Fibroblast of skin of back (primary cell): ENCODE measurements at regions not wholly inside any gene's neighbourhood (a gene's known extent, or its start where the extent isn't known, plus 50 kb on each side); places are given as distances from the start of the nearest gene placed in this dataset.

Experiments used
- DNase-seq: peaks from one replicate; pipeline ENCODE4 v3.0.0-alpha.2; 2013

DNA sequence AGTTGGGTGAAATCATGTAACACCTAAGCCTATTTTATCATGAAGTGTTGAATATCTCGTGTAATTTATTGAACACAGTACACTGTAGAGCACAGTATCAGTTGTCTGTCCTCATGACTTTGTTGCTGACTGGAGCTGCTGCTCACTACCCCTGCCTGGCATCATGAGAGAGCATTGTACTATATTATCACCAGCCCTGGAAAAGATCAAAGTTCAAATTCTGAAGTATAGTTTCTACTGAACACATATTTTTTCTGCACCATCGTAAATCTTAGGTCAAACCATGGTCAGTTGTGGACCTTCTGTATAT, 169.3 kb upstream of the RAI14 start:
- DNase-seq, result no peak

DNA sequence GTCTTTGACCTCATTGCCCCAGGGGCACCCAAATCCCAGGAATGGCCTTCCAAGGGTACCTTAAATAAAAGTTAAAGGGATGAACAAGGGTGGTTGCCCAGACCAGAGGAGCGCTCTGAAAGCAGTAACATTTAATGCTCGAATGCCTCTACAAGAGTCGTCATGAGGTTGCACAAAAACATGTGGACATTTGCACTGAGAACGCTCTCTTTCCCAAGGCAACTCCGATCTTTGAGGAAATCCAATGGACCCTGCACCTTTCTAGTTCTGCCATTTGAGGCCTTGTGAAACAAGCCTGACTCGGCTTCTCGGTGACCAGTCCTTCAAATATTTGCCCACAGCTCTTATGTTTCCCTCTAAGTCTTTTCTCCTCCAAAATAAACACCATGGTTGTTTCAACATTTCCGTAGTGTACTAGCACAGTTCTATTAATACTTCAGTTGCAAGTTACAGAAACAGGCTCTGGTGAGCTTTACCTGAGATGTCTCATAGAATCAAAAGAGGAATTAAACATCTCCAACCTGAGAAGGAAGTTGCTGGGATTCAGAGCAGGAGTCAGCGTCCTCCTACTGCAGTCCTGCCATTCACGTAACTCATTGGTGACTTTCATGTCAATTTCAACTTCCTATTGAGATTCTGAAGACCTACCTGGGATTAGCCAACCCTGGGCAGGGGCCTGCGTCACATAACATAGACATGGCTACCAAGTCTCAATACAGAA, 168.8 kb upstream of the RAI14 start:
- peak; percentile 93 for DNase-seq

DNA sequence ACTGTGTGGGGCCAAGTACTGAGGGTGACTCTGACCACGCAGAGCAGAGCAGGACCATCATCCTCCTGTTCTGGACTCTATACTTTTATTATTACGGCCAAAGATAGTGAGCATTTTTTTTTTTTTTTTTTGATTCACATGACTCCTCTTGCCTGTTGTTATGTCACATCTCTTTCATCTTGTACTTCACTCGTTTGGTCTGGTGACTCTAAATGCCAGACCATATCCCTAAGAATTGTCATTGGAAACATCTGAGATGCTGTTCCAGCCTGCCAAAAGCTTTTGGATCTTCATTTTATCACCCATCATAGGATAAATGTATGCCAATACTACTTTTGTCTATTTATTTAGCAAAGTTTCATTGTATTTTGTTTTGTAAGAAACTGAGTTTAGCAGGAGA, 168.2 kb upstream of the RAI14 start:
- no peak for DNase-seq

DNA sequence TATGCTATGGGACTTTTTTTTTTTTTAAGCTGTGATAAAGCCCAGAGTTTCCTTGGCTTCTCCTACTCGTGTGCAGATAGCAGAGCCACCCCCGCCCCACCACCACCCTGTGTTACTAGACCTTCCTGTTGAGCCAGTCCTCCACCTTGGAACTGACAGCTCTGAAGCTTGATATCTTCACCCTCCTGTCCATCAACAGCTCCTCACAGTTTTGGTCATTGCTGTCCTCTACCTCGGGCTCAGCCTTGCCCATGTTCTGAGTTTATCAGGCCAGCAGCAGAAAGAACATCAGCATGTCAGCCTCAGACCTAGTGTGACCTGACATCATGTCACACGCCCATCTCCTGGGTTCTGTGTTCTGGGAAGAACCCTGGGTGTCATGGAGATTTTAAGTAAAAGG, 167.1 kb upstream of the RAI14 start:
- DNase-seq, result no peak

DNA sequence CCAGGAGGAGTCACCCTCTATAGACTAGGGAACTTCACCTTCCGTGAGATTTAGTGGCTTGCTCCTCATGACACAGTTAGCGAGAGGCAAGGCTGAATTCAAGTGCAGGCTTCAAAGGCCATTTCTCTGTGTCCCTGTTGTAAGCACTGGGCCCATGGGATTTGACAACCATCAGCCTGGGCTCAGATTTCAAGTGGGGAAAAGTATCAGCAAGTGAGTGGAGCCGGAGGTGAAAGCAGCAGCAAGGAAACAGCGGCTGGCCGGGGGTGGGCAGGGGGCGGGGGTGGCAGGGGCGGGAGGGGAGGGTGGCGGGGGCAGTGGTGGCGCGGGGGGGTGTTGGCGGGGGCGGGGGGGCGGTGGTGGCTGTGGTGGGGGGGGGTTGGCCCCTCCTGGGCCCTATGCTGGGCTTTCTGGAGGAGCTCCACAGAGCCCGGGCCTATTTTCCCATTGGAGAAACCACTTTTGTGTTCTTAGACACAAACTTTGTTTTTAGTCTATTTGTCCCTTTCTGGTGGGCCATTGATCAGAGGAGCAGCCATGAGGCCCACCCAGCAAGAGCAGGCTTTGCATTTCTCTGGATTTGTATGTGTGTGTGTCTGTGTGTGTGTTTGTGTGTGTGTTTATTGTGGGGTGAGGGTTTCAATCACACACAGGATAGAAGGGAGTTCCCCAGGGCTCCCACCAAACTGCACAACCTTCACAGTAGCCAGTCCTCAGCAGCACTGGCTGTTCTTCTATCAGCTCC, 165.4 kb upstream of the RAI14 start:
- DNase-seq, result peak; percentile 64

DNA sequence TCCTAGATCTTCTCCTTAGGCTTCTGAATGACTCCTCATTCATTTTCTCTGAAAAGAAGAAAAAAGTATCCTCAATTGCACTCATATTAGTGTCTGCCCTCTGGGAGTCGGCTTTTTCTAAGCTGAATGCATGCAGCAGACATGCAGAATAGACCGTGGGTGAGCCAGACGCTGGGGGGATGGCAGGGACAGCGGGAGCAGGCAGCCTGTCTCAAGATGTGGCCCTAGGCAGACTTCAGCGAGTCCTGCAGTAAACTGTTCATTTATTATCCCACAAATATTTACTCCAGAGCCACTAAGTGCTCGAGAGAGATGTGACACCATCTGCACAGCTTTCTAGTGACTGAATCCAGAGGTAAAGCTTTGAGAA, 164.9 kb upstream of the RAI14 start:
- peak; percentile 54 for DNase-seq

DNA sequence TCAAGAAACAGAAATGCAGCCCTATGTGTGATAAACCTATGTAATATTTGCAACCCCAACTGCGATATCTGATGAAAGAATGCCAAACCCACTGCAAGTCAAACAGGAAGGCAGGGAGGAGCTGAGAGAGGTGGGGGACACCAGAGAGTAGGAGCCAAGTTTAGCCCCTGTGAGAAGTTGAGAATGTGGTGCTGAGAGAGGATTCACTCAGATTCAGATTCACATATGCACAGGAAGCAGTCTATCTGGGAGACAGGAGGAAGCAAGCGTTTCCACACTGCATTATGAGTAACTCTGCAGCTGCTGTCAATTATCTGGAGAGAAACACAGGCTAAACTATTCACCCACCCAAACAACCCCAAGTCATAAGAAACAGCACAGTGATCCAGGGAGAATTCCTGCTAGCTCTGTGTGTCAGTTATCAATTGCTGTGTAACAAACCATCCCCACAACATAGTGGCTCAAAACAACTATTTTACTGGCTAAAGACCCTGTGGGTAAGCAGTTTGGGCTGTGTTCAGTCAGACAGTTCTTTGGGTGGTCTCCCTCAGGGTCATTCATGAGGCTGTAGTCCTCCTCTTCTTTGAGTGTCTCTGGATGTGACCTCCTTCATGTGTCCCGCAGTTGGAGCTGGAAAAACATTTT, 161.9 kb upstream of the RAI14 start:
- peak; percentile 76 for DNase-seq

DNA sequence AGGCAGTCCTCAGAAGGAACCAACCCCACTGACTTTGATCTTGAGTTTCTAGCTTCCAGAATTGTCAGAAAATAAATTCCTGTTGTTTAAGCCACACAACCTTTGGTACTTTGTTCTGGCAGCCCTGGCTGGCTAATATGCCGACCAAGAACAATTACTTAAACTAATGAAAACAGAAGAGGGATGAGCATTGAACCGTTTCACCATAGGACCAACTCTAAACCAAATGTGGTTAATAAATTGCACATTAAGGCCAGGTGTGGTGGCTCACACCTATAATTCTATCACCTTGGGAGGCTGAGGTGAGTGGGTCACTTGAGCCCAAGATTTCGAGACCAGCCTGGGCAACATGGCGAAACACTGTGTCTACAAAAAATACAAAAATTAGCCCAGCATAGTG, 160.9 kb upstream of the RAI14 start:
- no peak for DNase-seq

DNA sequence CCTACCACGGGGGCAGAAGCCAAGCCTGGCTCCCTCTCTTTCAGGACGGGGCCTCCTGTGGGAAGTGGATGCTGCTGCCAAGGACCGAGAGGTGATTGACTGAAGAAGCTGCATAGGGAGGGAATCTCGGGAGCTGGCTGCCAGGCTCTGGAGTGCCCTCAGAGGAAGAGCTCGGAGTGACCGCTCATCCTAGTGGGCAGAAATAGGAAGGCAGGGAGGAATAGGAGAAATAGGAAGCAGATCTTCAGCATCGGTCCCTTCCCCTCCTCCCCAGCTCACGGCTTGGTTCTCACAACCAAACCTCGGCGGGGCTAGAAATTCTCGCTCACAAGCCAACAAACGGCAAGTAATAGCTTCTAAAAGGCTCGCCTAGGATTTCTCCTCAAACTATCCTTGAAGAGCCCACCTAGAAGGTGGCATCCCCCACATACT, 159.9 kb upstream of the RAI14 start:
- DNase-seq, result no peak

DNA sequence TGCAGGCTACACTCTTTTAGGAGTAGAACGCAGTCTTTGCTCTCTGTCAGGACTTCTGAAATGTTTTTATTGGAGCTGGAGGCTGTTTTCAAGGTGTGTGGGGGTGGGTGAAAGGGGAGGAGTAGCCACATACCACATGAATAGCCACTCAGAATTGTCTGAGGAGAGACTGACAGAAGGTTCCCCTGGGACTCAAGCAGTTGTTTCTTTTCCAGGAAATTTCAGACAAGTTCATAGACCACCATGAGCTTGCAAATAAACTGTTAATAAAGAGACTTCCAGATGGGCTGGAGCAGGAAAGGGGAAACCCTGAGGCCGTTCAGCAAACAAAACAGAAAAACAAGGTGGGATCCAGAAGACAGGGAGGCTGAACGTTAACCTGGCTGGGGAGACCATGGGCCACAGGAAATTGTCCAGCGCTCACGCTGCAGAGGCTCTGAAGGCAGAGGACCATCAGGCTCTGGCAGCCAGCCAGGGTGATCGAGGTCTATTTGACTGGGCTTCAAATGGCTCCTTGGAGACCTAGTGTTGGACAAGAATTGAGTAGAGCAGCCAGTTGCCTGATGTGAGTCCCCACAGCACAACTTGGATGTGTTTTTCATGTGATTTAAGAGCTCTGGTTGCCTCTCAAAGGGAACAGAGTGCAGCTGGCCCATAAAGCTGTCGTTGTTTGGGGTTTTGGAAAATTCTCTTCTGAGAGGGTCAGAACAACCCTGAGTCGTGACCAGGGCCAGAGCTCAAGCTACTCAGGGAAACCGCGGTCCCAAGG, 159.2 kb upstream of the RAI14 start:
- DNase-seq, result no peak

DNA sequence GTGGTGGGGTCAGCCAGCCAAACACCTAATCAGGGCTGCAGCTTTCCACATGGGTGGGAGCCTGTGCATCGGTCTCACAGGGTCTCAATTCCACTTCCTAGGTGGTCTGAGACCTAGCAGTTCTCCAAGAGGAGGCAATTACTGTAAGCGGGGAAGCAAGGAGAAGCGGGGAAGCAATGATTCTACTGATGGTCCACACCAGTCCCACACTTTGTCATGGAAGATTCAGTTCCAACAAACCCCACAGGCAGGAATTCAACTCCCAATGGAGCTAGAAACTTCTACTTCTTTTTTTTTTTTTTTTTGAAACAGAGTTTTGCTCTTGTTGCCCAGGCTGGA, 158.7 kb upstream of the RAI14 start:
- DNase-seq, result no peak

DNA sequence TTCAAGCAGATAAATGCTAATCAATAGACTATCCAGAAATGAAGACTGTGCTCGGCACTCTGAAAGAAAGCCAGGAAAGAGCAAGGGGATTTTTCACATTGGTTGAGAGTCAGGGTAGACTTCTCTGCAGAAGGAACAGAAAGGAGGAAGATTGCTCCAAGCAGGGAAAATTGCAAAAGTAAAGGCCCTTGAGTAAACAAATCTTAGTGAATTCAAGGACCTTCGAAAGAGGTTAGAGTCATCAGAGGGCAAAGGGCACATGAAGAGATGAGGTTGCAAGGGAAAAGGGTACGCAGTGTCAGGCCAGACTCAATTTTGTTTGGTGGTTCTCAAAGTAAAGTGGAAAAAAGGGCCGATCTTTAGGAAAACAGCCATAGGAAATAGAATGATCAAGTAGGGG, 157.6 kb upstream of the RAI14 start:
- no peak for DNase-seq

DNA sequence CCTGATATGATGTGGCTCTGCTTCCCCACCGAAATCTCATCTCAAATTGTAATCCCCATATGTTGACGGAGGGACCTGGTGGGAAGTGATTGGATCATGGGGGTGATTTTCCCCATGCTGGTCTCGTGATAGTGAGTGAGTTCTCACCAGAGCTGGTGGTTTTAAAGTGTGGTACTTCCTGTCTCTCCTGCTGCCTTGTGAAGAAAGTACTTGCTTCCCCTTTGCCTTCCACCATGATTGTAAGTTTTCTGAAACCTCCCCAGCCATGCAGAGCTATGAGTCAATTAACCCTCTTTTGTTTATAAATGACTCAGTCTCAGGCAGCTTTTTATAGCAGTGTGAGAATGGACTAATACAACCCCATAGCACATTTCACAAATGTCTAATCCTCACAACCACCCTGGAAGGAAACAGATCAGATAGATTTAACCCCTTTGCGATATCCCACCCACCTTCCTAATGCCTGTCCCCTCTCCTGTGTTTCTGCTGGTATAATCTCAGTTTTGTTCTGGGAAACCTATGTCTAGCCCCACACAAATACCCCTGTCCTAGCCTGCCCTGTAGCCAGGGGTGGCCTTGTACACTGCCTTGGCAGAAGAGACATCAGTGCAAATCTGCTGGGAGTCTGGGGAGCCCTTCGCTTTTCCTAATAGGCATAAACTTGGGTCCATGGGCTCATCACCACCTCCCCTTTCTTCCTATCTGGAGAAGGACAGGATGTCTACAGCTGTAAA, 157.0 kb upstream of the RAI14 start:
- peak; percentile 89 for DNase-seq

DNA sequence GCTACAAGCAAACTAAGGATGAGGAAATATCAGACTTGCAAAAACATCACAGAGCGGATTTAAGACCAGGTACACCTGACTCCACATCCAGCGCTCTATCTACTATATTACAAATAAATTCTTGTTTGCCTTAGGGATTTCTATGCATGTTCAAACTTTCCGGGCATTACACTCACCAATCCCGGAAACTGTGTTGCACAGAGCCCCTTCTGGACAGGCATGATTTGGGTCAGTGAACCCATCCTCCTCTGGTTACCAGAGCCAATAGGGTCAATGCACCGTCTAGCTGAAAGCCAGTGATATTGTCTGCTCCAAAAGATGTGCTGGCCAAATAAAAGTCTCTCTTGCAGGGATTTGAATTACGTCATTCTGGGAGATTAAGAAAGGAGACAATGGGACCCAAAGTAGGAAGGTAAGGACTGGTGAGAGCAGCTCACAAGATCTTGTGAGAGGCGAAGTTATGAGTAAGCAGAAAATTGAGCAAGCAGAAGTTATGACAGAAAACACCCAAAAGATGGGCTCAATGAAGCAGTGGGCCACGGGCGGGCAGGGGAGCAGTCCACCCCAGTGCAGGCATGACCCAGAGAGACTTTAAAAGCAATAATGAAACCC, 155.8 kb upstream of the RAI14 start:
- no peak for DNase-seq

DNA sequence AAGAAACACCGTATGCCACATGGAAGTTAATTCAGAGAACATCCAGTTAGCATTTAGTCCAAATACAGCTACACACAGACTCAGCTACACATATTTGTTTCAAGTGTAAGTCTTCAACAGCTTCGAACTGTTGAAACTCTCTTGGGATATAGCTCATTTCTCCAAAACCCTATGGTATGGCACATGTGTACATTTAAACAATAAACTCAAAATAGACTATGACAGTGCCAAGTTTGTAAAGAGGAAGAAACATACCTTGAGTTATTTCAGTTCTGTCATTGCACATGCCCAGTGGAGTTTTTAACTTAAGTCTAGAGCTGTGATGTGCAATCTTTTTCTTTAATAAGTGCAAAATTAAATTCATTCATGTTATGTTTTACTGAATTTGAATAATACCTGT, 155.1 kb upstream of the RAI14 start:
- DNase-seq, result peak; percentile 46

DNA sequence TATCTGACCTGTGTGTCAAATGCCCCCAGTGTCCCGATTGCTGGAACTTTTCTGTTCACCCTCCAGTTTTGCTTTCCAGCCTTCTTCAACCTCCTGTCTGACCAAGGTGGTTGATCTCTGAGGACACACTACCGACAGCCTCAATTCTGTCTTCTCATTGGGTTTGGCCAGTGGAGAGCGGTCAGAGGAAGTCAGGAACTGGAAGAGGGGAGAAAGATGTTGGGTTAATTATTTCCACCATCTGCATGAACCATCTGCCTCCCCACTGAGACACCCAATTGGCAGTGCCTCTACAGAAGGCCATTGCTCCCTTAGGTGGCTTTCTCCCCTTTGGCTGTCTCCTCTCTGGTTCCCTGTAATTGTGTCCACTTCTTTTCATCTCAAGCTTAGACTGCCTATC, 154.3 kb upstream of the RAI14 start:
- DNase-seq, result no peak

DNA sequence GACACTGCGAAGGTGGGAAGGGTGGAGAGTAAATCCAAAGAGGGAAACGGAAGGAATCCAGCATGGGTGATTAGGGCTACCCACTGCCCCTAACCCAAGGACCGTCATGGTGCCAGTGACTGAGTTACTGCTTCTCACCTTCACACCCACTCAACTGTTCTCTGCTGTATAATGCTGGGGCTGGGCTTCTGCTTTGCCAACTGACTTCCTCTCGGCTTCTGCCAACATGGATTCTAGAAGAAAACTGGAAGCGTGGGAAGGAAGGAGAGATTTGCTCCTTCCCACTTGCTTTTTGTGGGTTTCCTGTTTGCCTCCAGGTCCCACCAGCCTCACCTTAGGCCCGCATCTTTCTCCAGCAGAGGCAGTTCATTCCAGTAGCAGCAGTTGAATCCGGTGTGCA, 153.5 kb upstream of the RAI14 start:
- no peak for DNase-seq

DNA sequence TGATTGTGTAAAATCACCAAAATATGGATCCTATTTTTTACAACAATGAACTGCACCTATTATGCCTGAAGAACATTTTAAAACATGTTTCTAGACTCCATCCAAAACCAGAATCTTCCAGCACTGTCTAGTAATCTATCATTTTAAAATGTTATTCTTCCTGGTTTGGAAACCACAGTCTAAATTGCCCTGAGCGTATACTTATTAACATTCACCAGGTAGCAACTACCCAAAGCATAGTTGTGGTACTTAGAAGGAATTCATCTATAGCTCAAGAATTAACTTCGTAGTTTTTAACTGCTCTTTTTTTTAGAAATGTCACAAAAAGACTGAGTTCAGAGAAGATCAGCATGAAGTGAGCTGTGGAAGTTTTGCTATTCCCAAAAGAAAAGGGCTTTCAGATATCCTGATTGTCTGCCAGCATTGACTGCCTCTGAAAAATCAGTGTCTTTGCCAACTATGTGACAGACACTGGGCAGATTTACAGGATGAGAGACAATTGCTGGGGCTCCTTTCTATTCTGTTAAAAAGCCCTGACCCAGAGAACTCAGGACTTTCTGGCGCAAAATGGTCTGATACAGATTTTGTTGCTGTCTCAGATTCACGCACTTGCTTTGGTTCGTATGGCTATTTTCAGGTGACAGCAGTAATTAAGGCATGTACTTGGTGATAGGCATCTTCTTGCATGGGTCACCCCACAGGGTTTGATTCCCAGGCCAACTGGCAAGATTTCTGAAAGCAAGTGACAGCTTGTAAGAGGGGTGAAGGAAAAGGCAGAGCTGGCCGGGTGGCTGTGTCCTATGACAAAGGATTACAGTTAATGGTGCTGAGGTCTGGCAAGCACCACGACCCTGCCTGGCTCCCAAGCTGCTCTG, 152.5 kb upstream of the RAI14 start:
- DNase-seq, result no peak

DNA sequence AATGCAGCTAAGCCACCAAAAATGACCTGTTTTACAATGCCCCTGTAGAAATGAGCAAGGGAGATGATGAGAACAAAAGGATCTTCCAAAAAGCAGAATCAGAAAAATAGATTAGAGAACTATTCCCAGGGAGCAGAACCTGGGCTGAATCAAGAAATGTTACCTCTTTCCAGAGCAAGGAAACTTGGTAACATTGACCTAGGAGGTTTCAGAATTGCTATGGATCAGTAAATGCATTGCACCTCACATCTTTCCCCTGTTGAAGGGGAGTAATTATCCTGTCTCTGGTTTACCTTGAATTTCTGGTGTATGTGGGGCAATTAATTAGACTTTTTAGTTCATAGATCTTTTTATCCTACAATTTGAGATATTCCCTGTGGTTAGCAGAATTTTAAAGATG, 151.2 kb upstream of the RAI14 start:
- no peak for DNase-seq

DNA sequence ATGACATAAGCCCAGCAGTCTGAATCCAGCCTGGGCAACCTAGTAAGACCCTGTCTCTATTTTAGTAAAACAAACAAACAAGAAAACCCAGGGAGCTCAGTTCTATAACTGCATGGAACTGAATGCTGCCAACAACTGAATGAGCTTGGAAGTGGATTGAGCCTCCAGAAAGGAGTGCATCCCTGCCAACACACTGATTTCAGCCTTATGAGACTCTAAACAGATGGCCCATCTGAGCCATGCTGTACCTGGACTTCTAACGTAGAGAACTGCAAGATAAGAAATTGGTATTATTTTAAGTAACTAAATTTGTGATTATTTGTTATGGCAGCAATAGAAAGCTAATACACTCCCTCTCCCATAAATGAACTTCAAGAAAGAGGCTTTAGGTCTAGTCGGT, 150.4 kb upstream of the RAI14 start:
- no peak for DNase-seq

DNA sequence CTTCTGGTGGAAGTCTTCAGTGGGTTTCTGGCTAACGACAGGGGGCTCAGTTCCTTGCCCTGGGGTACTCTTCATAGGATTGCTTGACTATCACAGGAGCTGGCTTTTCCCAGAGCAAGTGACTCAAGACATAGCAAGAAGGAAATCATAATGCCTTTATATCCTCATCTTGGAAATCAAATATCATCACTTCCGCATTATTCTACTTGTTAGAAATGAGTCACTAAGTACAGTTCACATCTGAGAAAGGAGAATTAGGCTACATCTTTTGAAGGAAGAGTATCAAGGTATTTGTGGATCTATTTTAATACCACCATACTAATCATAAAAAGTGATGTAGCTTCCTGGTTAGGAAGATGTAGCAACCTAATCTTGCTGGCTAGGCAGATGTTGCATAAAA, 148.2 kb upstream of the RAI14 start:
- no peak for DNase-seq
